WTC11 (cell line): ENCODE measurements at regions not wholly inside any gene's neighbourhood (a gene's known extent, or its start where the extent isn't known, plus 50 kb on each side); places are given as distances from the start of the nearest gene placed in this dataset.
A peak's percentile ranks its signal among the peaks of the same experiment; 100 is the strongest.
"Not testable (repeated sequence)": the region's sequence is repeated elsewhere in the genome, so short reads cannot be mapped to it uniquely, and the experiment has no call there.

Experiments used
- ATAC-seq: fragments of 200-7000 bp; cut with Tn5 transposase; 2 replicates; pipeline ENCODE4 v1.10.0; 2021; ENCODE audit warnings: mild to moderate bottlenecking, moderate library complexity
- CTCF ChIA-PET: fragments of 300-600 bp; sonication (Branson Sonifier 250); formaldehyde crosslinking; loops from one replicate; lab custom pipeline; 2021; ENCODE audit warnings: antibody characterized with exemption; lab: Charles Lee
- POLR2A ChIA-PET: fragments of 350-600 bp; sonication (Branson Sonifier 250); formaldehyde crosslinking; loops from one replicate; lab custom pipeline; 2021; ENCODE audit warnings: antibody characterized with exemption; lab: Charles Lee
- DNase-seq: peaks from one replicate; pipeline ENCODE4 v3.0.0; 2021; ENCODE audit warnings: low spot score
- H3K27ac Mint-ChIP-seq: 2 replicates; pipeline ENCODE4 v1.8.0; 2021; ENCODE audit warnings: mixed read lengths
- H3K27me3 Mint-ChIP-seq: 2 replicates; pipeline ENCODE4 v1.8.0; 2021; ENCODE audit warnings: low read depth, mild to moderate bottlenecking, moderate library complexity, mixed read lengths
- H3K36me3 Mint-ChIP-seq: 2 replicates; pipeline ENCODE4 v1.8.0; 2021; ENCODE audit warnings: mixed read lengths
- H3K4me1 Mint-ChIP-seq: 2 replicates; pipeline ENCODE4 v1.8.0; 2022; ENCODE audit warnings: mixed read lengths
- H3K4me3 Mint-ChIP-seq: 2 replicates; pipeline ENCODE4 v1.8.0; 2021; ENCODE audit warnings: mild to moderate bottlenecking, moderate library complexity, mixed read lengths
- H3K9me3 Mint-ChIP-seq: 2 replicates; pipeline ENCODE4 v1.8.0; 2021; ENCODE audit warnings: mixed read lengths
- IRF2 ChIP-seq: sonication (generic); formaldehyde crosslinking; IDR thresholded peaks from 2 replicates; pipeline ENCODE4 v1.8.0; 2022; ENCODE audit warnings: low read depth, missing genetic modification reagents, borderline replicate concordance
- NFATC4 ChIP-seq: fragments of 250-450 bp; sonication (Bioruptor Pico); IDR thresholded peaks from 2 replicates; pipeline ENCODE4 v1.9.0; 2021; ENCODE audit warnings: mild to moderate bottlenecking
- NR3C1 ChIP-seq: sonication (generic); formaldehyde crosslinking; conservative IDR thresholded peaks from 2 replicates; pipeline ENCODE4 v1.8.1; 2023; ENCODE audit warnings: low read depth, mild to moderate bottlenecking, missing genetic modification reagents
- OVOL2 ChIP-seq: fragments of 250-450 bp; sonication (Bioruptor Pico); IDR thresholded peaks from 2 replicates; pipeline ENCODE4 v1.9.0; 2021; ENCODE audit warnings: mild to moderate bottlenecking, borderline replicate concordance
- RELA ChIP-seq: sonication (generic); formaldehyde crosslinking; IDR thresholded peaks from 2 replicates; pipeline ENCODE4 v1.8.1; 2022; ENCODE audit warnings: missing genetic modification reagents, mild to moderate bottlenecking, borderline replicate concordance
- ZBTB21 ChIP-seq: sonication (generic); formaldehyde crosslinking; IDR thresholded peaks from 2 replicates; pipeline ENCODE4 v1.8.1; 2023; ENCODE audit warnings: mild to moderate bottlenecking, missing genetic modification reagents, borderline replicate concordance
- TF ChIP-seq, protein P1 (sequence below): fragments of 200-600 bp; IDR thresholded peaks from 2 replicates; pipeline ENCODE4 v1.8.0; 2022; ENCODE audit warnings: antibody characterized with exemption
- TF ChIP-seq, protein P2 (sequence below): sonication (generic); formaldehyde crosslinking; IDR thresholded peaks from 2 replicates; pipeline ENCODE4 v1.8.0; 2023; ENCODE audit warnings: missing genetic modification reagents
- TF ChIP-seq, protein P3 (sequence below): sonication (generic); formaldehyde crosslinking; IDR thresholded peaks from 2 replicates; pipeline ENCODE4 v1.8.1; 2023; ENCODE audit warnings: mild to moderate bottlenecking, moderate library complexity, missing genetic modification reagents
- TF ChIP-seq, protein P4 (sequence below): sonication (generic); formaldehyde crosslinking; IDR thresholded peaks from 2 replicates; pipeline ENCODE4 v1.8.1; 2022; ENCODE audit warnings: mild to moderate bottlenecking, missing genetic modification reagents, moderate library complexity, borderline replicate concordance
- TF ChIP-seq, protein P5 (sequence below): sonication (generic); formaldehyde crosslinking; IDR thresholded peaks from 2 replicates; pipeline ENCODE4 v1.8.0; 2023; ENCODE audit warnings: mild to moderate bottlenecking, missing genetic modification reagents
- TF ChIP-seq, protein P6 (sequence below): sonication (generic); formaldehyde crosslinking; IDR thresholded peaks from 2 replicates; pipeline ENCODE4 v1.8.1; 2022; ENCODE audit warnings: missing genetic modification reagents, borderline replicate concordance

DNA sequence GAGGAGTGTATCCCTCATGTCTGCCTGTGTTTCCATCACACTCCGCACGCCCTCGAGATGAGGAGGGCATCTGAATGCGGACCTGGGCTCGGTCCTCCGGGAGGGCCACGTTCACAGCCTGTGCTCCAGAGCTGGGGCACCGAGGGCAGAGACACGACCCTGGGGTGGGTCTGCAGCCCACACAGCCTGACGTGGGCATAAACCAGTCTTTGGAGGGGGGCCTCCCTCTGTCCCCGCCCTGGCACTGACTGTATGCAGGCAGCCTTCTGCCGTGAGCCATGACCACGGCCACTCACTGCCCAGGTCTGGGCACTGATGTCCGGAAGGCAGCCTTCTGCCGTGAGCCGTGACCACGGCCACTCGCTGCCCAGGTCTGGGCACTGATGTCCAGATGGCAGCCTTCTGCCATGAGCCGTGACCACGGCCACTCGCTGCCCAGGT, 1425.1 kb downstream of the BRD1 start:
- DNase-seq (no peak), ATAC-seq (no peak)
- Mint-ChIP-seq H3K36me3 (no peaks in the 10 kb centered on the region), H3K27me3 (no peaks in the 10 kb centered on the region; the same call in 1 of the 2 replicates), H3K9me3 (0 out of 2 replicates have a peak, but pooled peaks cover 4% of the 10 kb centered on the region), H3K4me3 (no peak overlapping the region), H3K4me1 (0 out of 2 replicates have a peak, but pooled peaks cover 3% of the 10 kb centered on the region), H3K27ac (no peak overlapping the region)
- ChIA-PET POLR2A (no interaction called here), CTCF (no interaction called here)
- TF ChIP-seq NR3C1 (no peak), ZBTB21 (no peak), RELA (CRISPR knock-in tag) (no peak), OVOL2 (no peak), NFATC4 (CRISPR knock-in tag) (no peak), IRF2 (CRISPR knock-in tag) (no peak)
- TF ChIP-seq, protein P1, sequence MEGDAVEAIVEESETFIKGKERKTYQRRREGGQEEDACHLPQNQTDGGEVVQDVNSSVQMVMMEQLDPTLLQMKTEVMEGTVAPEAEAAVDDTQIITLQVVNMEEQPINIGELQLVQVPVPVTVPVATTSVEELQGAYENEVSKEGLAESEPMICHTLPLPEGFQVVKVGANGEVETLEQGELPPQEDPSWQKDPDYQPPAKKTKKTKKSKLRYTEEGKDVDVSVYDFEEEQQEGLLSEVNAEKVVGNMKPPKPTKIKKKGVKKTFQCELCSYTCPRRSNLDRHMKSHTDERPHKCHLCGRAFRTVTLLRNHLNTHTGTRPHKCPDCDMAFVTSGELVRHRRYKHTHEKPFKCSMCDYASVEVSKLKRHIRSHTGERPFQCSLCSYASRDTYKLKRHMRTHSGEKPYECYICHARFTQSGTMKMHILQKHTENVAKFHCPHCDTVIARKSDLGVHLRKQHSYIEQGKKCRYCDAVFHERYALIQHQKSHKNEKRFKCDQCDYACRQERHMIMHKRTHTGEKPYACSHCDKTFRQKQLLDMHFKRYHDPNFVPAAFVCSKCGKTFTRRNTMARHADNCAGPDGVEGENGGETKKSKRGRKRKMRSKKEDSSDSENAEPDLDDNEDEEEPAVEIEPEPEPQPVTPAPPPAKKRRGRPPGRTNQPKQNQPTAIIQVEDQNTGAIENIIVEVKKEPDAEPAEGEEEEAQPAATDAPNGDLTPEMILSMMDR = no peak
- TF ChIP-seq, protein P2, sequence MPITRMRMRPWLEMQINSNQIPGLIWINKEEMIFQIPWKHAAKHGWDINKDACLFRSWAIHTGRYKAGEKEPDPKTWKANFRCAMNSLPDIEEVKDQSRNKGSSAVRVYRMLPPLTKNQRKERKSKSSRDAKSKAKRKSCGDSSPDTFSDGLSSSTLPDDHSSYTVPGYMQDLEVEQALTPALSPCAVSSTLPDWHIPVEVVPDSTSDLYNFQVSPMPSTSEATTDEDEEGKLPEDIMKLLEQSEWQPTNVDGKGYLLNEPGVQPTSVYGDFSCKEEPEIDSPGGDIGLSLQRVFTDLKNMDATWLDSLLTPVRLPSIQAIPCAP (CRISPR knock-in tag) = no peak
- TF ChIP-seq, protein P3, sequence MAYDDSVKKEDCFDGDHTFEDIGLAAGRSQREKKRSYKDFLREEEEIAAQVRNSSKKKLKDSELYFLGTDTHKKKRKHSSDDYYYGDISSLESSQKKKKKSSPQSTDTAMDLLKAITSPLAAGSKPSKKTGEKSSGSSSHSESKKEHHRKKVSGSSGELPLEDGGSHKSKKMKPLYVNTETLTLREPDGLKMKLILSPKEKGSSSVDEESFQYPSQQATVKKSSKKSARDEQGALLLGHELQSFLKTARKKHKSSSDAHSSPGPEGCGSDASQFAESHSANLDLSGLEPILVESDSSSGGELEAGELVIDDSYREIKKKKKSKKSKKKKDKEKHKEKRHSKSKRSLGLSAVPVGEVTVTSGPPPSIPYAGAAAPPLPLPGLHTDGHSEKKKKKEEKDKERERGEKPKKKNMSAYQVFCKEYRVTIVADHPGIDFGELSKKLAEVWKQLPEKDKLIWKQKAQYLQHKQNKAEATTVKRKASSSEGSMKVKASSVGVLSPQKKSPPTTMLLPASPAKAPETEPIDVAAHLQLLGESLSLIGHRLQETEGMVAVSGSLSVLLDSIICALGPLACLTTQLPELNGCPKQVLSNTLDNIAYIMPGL (CRISPR knock-in tag) = no peak
- TF ChIP-seq, protein P4, sequence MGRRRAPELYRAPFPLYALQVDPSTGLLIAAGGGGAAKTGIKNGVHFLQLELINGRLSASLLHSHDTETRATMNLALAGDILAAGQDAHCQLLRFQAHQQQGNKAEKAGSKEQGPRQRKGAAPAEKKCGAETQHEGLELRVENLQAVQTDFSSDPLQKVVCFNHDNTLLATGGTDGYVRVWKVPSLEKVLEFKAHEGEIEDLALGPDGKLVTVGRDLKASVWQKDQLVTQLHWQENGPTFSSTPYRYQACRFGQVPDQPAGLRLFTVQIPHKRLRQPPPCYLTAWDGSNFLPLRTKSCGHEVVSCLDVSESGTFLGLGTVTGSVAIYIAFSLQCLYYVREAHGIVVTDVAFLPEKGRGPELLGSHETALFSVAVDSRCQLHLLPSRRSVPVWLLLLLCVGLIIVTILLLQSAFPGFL = no peak
- TF ChIP-seq, protein P5, sequence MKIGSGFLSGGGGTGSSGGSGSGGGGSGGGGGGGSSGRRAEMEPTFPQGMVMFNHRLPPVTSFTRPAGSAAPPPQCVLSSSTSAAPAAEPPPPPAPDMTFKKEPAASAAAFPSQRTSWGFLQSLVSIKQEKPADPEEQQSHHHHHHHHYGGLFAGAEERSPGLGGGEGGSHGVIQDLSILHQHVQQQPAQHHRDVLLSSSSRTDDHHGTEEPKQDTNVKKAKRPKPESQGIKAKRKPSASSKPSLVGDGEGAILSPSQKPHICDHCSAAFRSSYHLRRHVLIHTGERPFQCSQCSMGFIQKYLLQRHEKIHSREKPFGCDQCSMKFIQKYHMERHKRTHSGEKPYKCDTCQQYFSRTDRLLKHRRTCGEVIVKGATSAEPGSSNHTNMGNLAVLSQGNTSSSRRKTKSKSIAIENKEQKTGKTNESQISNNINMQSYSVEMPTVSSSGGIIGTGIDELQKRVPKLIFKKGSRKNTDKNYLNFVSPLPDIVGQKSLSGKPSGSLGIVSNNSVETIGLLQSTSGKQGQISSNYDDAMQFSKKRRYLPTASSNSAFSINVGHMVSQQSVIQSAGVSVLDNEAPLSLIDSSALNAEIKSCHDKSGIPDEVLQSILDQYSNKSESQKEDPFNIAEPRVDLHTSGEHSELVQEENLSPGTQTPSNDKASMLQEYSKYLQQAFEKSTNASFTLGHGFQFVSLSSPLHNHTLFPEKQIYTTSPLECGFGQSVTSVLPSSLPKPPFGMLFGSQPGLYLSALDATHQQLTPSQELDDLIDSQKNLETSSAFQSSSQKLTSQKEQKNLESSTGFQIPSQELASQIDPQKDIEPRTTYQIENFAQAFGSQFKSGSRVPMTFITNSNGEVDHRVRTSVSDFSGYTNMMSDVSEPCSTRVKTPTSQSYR = no peak

DNA sequence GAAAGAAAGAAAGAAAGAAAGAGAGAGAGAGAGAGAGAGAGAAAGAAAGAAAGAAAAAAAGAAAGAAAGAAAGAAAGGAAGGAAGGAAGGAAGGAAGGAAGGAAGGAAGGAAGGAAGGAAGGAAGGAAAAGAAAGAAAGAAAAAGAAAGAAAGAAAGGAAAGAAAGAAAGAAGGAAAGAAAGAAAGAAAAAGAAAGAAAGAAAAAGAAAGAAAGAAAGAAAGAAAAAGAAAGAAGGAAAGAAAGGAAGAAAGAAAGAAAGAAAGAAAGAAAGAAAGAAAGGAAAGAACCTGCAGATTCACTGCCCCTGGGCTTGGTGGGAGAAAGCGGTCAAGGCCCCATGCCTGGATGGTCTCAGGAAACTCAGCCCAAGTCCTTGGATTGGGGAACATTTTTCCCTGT, 1426.2 kb downstream of the BRD1 start:
- ATAC-seq, H3K36me3 Mint-ChIP-seq, CTCF ChIA-PET, H3K27me3 Mint-ChIP-seq, H3K4me3 Mint-ChIP-seq, DNase-seq, H3K9me3 Mint-ChIP-seq, H3K27ac Mint-ChIP-seq, POLR2A ChIA-PET, H3K4me1 Mint-ChIP-seq: not testable (repeated sequence)
- TF ChIP-seq, protein P6, sequence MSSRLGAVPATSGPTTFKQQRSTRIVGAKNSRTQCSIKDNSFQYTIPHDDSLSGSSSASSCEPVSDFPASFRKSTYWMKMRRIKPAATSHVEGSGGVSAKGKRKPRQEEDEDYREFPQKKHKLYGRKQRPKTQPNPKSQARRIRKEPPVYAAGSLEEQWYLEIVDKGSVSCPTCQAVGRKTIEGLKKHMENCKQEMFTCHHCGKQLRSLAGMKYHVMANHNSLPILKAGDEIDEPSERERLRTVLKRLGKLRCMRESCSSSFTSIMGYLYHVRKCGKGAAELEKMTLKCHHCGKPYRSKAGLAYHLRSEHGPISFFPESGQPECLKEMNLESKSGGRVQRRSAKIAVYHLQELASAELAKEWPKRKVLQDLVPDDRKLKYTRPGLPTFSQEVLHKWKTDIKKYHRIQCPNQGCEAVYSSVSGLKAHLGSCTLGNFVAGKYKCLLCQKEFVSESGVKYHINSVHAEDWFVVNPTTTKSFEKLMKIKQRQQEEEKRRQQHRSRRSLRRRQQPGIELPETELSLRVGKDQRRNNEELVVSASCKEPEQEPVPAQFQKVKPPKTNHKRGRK (CRISPR knock-in tag) = 0 out of 2 replicates have a peak, but pooled peaks have one; percentile 1
